CD4-positive, alpha-beta T cell treated with Interleukin-17A for 1 hour (primary cell): ENCODE measurements at regions not wholly inside any gene's neighbourhood (a gene's known extent, or its start where the extent isn't known, plus 50 kb on each side); places are given as distances from the start of the nearest gene placed in this dataset.
"Not testable (repeated sequence)": the region's sequence is repeated elsewhere in the genome, so short reads cannot be mapped to it uniquely, and the experiment has no call there.

Source experiments
- DNase-seq: peaks from one replicate; pipeline ENCODE4 v3.0.0-alpha.2; 2020

DNA sequence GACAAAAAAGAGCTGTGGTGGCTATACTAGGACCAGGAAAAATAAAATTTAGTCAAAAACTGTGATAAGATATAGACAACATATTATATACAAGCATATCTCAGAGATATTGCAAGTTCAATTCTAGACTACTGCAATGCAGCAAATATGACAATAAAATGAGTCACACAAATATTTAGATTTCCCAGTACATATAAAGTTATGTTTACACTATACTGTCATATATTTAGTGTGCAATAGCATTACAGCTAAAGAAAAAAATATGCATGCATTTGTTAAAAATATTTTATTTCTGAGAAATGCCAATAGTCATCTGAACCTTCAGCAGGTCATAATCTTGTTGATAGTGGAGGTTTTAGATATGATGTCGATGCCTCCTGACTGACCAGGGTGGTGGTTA lies 72.1 kb downstream of the AKR1C4 start:
- DNase-seq: no peak

DNA sequence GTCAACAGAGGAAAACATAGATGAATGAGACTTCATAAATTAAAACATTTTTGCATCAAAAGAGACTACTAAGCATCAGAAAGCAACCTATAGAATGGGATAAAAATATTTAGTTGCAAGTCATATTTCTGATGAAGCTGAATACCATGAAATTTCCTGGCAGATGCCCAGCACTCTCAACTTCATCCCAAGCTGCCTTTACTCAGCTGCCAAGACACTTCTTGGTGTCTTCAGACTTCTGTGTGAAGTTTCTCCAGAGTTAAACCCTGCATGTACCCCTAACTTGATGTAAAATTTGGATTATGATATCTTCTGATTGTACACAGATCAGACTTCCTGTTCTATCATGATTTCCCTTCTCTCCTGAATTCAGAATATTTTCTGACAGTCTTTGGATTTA lies 73.2 kb downstream of the AKR1C4 start:
- no peak for DNase-seq

DNA sequence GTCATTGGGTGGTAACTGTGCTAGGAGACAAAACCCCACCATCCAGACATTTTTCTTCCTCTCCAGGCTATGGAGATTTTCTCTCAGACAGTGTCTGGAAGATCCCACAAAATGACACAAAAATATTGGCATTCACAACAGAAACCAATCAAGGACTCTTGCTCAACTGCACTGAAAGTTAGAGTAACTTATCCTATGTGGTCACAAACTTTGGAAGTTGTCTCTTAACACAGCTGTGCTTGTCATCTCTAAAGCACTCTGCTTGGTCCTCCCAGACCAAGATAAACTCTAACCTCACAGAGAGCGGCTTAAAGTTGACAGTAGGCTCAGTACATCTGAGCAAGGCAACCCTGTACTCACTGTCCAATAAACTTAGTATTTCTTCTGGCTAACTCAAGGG lies 74.9 kb downstream of the AKR1C4 start:
- DNase-seq: no peak

DNA sequence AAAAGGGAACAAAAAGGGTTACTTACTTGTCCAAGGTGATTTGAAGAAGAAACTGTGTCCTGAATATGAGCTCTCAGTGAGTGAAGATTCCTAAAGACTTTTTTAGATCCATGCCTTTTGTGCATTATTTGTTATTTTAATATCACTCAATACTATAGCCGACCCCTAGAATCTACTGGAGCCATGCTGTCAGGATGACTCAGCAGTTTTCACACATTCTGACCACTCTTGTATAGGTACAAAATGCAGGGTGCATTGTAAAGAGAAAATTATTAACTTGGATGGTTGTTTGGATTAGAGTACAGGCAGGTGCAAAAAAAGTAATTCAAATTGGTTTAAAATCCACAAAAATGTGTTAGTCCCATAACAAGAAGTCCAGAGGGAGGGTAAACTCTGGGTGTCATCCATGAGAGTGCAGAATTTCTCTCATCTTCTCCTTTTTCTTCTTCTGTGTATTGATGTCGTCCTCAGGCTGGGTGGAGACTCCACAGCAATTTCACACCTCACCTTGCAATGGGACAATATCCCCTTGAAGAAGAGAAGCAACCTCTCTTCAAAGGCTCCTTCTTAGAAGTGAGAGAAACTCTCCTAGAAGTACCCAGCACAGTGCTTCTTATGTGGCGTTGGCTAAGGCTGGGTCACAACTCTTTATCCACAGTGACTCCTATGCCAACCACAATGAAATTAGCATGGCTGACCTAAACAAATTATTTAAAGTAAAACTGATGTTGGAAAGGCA lies 75.6 kb downstream of the AKR1C4 start:
- no peak for DNase-seq

DNA sequence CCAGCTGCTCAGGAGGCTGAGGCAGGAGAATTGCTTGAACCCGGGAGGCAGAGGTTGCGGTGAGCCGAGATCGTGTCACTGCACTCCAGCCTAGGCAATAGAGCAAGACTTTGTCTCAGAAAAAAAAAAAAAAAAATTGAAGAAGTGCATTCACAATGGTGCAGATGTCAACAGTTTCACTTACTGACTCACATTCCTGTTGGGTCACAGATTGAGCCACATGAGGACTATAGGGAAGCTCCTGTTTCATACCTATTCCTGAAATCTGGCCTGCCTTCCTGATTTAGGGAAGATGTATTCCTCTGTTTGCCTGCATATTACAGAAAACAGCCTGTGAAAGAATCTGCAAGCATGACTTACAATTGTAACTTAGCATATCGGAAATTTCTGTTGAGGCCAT lies 78.2 kb downstream of the AKR1C4 start:
- no peak for DNase-seq

DNA sequence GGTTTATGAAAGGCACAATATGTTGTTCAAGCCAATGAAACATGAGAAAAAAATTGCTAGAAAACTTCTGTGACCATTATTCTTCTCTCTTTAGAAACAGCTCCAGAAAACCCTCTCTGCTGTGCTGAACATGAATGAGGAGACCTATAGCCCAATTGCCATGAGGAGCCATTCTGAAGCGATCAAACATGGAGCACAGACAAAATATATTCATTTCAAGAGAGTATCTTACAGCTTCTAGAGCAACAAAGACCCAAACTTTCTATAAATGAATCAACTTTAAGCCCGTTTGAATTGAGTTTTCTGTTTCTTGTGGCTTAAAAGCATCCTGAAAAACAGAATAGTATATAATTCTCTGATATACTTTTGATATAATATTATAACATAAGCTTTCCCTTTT lies 83.4 kb upstream of the UCN3 start:
- no peak for DNase-seq

DNA sequence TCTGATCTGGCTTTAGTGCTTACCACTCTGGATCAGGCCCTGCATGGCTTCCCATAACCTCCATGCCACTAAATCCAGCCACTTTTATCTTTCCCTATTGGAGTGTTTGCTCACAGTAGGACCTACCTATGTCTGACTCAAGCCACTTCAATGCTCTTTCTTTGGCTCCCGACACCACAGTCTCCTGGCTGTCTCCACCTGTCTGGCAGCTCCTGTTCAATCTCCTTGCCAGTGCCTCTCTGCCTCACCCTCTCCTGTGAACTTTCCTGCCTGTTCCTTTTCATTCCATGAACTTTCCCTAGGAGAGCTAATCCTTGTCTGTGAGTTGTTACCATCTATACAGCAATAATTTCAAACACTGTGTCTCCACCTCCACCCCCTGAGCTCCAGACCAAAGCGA lies 82.6 kb upstream of the UCN3 start:
- no peak for DNase-seq

DNA sequence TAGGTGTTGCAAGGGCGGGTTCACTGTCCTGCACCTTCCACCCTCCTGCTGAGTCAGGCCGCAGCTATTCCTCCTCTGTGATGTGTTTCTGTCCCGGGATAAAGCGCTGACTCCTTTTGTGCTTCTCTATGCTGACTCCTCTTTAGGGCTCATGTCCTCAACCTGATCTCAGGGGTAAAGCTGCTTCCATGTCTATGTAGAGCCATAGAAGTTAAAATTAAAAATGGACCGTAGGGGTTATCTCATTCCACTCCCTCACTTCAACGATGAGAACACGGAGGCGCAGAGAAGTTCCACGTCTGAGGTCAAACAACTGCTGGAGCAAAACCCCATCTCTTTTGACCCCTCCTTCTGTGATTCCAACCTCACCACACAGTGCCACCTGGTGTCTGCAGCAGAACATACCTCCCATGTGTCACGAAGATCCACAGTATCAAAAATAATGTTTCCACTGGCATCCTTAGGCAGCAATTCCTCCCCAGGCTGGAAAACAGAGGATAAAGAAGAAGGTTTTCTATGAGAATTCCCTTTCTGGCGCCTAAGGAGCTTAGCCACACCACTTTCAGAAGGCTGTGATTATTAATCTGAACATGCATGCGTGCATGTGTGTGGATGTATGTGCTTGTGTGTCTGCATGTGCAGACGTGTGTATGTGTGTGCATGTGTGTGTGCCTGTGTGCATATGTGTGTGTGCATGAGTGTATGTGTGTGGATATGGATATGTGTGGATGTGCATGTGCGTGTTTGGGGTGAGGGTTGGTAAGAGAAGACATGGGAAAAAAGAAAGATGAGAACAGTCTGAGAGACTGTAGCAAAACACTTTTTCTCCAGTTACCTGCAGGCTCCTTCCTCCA lies 81.2 kb upstream of the UCN3 start:
- DNase-seq: peak; percentile 66

DNA sequence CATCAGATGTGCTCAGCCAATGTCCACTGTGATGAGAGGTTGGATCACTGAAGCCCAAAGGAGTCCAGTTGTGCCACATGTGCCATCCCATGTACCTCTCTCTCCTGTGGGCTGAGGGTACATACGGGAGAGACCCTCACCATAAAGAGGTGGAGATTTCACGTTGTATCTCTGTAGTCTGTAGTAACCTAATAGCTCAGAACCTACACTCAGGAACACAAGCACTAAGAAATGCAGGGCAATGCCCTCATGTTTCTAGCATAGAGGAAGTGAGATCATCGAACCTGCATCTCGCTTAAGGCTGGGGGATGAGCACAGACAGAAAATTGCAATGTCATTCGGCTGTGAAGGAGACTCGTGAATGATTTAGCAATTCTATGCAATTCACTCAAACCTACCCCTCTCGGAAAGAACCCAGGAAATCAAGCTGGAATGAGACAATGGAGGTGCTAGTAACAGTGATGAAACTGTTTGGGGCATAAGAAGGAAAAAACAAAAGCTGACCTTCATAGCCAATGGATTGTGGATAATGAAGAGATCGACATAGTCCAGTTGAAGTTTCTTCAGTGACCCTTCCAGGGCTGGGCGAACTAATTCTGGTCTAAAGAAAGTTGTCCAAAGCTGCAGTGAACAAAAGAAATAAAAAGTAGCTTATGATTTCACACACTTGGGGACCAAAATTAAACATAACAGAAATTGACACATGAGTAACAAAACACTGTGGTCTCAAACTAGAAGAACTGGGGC lies 80.3 kb upstream of the UCN3 start:
- DNase-seq: peak; percentile 40

DNA sequence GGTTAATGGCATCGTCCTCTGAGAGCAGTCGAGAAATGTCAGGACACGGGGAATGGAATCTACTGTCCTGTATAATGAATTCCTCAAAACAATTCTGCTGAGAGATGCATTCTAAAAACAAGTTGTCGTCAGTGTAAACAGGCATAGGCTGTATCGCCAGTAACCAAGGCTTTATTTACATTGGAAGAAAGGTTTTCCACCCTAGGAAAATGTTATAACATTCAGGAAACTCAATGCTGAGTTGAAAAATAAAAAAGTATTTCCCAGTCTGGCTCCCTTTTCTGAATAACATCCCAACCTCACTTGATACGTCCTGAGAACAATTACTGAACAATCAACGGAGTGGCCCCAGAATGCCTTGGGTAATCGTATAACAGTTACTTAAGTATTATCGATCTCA lies 79.6 kb upstream of the UCN3 start:
- no peak for DNase-seq

DNA sequence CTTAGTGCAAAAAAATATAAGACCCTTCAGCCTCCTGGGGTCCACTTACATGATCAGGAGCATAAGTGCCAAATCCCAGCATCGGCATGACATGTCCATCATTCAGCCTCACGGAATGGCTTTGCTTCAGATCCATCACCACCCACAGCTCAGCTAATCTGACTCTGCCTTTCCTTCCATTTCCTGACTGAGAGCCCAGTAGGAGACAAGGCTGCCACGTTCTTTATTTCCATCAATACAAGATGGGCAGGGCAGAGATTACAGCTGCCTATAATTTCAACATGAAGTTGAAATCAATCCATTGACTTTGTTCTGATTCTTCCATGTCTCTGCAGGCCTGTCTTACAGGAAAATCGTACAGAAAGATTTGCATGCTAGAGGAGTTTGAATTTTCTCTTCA lies 76.4 kb upstream of the UCN3 start:
- DNase-seq: no peak

DNA sequence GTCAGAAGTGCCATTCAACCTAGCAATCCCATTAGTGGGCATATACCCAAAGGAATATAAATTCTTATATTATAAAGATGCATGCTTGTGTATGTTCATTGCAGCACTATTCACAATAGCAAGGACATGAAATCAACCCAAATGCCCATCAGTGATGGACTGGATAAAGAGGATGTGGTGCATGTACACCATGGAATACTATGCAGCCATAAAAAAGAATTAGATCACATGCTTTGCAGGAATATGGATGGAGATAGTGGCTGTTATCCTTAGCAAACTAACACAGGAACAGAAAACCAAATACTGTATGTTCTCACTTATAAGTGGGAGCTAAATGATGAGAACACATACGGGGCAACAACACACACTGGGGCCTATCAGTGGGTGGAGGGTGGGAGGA lies 75.5 kb upstream of the UCN3 start:
- not testable (repeated sequence) for DNase-seq

DNA sequence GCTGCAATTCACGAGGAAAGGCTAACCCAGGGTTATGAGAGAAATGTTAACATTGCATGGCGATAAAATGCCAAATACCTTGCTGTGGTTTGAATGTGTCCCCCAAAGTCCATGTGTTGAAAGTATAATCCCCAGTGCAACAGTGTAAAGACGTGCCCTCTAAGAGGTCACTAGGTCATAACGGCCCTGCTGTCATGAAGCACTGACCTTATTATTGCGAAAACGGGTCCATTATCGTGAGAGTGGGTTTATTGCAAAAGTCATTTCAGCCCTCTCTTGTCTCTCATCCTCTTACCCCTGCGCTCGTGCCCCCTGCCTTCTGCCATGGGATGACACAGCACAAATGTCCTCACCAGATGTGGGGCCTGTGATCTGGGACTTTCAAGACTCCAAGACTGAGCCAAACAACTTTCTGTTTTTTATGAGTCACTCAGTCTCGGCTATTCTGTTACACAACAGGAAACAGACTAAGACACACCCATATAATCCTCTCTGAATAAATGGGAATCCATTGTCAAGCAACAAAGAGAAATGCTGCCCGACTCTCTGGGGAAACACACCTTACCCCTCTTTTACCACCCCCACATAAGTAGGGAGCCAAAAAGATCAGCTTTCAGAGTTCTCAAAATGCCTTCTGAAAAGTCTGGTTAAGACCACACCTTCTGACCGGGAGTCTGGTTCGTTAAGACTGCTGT lies 73.1 kb upstream of the UCN3 start:
- peak; percentile 84 for DNase-seq

DNA sequence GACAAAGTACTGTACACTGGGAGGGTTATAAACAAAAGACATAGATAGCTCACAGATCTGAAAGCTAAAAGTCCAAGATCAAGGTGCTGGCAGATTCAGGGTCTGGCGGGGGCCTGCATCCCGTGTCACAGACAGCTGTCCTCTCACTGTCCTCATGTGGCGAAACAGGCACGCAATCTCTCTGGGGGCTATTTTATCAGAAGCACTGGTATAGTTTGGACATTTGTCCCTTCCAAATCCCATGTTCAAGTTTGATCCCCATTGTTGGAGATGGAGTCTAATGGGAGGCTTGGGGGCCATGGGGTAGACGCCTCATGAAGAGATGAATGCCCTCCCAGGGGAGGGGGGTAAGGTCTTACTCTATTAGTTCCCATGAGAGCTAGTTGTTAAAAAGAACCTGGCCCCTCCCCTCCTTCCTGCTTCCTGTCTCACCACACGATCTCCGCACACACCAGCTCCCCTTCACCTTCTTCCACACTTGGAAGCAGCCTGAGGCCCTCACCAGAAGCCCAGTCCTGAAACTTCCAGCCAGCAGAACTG lies 72.5 kb upstream of the UCN3 start:
- DNase-seq: peak; percentile 67

DNA sequence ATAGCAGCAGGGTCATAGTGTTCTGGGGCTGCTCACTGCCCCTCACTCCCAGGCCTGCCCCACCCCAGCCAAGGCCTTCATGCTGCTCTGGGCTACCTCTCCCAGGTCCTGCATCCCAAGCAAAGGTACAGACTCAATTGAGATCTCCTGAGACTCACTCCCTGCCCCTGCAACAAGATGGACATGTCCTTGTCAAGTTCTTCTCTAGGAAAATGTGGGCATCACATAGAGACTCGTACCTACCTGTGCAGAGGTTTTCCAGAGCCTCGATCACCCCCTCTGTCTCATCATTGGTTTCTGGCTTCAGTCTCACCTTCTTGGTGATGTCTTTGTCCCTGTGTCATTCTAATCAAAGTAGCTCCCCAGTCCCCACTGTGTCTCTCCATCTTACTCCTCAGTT lies 71.8 kb upstream of the UCN3 start:
- not testable (repeated sequence) for DNase-seq

DNA sequence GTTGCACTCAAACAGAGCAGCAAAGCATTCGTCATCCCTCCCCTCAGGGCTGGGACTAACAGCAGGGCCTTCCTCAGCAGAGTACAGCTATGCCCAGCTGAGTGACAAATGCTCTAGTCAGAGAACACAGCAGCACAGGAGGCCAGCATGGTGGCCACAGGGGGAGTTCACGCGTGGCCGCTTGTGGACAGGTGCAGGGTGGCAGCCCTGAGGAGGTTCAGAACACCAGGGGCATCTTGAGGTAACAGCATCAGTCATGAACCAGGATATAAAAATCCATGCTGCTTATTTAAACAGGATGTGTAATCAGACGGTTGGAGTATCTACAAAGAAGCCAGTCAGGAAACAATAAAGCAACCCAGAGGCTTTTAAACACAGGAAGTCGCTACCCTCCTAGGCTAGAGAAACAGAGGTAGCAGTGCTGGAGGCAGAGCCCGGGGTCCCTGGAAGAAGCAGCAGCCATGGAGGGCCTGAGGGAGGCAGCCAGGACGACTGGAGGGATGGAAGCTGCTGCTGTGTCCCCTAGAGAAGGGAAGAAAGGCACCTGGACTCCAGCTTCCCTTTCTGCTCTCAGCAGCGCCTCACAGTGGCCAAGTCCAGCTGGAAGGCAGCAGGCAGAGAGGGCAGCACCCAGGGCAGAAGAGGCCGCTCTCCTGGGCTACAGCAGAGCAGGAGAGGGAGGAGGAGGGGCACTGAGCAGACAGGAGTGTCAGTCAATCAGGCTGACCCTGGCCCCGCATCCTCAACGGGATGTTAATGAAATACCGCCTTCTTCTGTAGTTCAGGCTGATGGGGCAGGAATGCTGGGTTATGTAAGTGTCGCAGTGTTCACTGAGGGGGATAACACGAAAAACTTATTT lies 70.8 kb upstream of the UCN3 start:
- DNase-seq: peak; percentile 73

DNA sequence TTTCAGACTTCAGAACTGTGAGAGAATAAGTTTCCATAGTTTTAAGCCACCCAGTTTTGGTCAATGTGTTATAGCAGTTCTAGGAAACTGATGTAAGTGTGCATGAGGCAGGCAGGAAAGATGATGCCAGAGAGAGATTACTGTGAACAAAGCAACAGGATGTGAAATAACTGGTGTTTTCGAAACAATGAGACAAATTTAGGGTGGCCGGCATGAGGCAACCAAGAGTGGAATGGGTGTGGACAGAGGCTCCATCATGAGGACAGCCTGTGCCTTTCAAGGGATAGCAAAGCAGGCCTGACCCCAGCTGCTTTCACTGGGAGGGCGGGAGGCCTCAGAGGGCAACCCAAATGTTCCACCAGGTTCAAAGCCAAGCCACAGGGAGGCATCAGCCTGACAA lies 67.3 kb upstream of the UCN3 start:
- peak; percentile 50 for DNase-seq

DNA sequence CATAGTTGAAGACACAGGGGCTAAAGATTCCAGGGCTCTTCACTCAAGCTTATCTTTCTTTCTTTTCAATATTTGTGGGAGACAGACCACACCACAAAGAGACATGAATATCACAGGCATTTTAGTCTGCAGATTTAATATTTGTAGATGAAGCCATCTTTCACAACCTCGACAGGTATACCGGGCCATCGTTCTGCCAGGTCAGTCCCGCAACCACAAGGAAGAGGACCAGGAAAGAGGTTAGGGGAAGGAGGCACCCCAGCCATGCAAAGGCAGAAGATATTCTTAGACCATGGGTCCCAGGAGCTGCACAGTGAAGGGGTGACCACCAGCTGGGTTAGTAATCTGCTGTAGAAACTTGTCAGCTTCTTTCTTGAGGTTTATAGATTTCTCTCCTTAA lies 66.8 kb upstream of the UCN3 start:
- DNase-seq: no peak

DNA sequence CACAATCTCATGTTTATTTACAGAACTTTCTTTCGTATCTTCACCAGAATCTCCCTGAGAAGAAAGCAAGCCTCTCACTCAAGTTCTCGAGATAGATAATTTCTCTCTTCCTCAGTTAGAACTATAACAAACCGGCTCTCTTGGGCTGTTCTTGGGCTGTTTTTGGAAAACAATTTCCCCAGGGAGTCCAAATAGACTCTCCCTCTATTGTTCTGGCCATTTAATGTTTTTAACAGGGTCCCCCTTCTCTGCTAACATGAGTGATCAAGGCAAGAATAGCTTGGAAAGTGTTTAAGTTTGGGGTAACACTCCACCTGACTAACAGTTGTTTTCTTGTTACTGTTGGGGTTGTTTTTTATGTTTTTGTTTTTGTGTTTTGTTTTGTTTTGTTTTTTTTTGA lies 64.8 kb upstream of the UCN3 start:
- DNase-seq: no peak

DNA sequence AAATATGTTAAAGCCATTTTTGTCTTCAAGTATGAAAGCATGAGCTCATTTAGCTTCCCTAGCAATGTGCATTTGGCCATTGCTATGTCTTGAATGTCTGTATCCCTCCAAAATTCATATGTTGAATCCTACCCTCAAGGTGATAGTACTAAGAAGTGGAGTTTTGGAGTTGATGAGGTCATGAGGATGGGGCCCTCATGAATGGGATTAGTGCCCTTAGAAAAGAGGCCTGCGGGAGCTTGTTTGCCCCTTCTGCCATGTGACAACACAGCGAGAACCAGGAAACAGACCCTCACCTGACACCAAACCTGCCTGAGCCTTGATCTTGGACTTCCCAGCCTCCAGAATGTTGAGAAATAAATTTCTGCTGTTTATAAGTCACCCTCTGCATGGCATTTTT lies 61.3 kb upstream of the UCN3 start:
- no peak for DNase-seq

DNA sequence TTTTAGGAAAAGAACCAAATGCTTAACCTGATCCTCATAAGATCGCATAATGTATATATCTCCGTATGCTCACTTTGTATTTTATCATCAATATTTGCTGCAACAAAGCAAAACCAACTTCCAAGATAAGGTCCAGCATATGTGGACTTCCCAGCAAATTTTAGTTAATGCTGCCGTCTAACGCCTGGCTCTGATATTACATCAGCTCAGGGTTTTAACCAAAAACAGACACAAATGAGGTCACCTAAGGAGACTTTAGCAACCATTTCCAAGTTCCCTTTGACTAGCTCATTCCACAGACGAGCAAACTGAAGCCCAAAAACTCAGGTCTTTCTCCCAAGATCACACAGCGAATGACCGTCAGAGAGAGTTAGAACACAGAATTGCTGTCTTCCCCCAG lies 59.4 kb upstream of the UCN3 start:
- no peak for DNase-seq

DNA sequence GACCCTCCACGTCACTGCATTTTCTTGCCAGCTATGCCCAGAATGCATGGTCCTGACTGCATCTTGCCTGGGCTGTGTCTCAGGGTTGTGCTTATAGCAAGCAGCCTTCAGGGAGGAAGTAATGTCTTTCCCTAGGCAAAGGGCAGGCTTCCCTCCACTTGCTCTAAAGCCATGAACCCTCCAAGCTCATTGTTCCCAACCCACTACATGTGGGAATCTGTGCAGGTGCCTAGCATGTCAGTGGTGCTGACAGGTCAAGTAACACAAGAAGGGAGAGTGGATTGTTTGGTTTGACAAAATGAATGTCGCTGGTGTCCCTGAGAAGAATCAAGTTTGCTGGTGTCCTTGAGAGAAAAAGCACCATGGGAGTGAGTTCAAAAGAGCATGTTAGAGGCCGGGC lies 53.9 kb upstream of the UCN3 start:
- DNase-seq: no peak
